OCI-LY3 (cell line): ENCODE measurements at regions not wholly inside any gene's neighbourhood (a gene's known extent, or its start where the extent isn't known, plus 50 kb on each side); places are given as distances from the start of the nearest gene placed in this dataset.

Experiments used
- H2AFZ ChIP-seq: fragments of 200-600, 300-600 bp; shearing (Covaris generic); 2 replicates; pipeline ENCODE4 v1.6.0; 2014; ENCODE audit warnings: antibody characterized with exemption, low read depth, low read length
- H3K27ac ChIP-seq: fragments of 200-600, 300-600 bp; sonication (generic); 2 replicates; pipeline ENCODE4 v1.5.1; 2014; ENCODE audit warnings: mild to moderate bottlenecking, low read length, moderate library complexity, mixed read lengths
- H3K27me3 ChIP-seq: fragments of 200-600, 300-600 bp; sonication (generic); 2 replicates; pipeline ENCODE4 v1.6.1; 2014; ENCODE audit warnings: low read depth, low read length, mixed read lengths
- H3K36me3 ChIP-seq: fragments of 200-600, 300-600 bp; sonication (generic); replicated peaks from 2 replicates; pipeline ENCODE3; 2014; ENCODE audit warnings: low read depth, low read length, mixed read lengths
- H3K4me1 ChIP-seq: fragments of 300-600, 200-600 bp; sonication (generic); 2 replicates; pipeline ENCODE4 v1.6.1; 2014; ENCODE audit warnings: low read length, mixed read lengths
- H3K4me2 ChIP-seq: fragments of 200-600, 300-600 bp; sonication (generic); 2 replicates; pipeline ENCODE4 v1.6.1; 2014; ENCODE audit warnings: low read length, mixed read lengths
- H3K4me3 ChIP-seq: fragments of 300-600, 200-600 bp; sonication (generic); 2 replicates; pipeline ENCODE4 v1.5.1; 2014; ENCODE audit warnings: antibody characterized with exemption, mild to moderate bottlenecking, low read length, moderate library complexity
- H3K79me2 ChIP-seq: fragments of 300-600, 200-600 bp; shearing (Covaris generic); 2 replicates; pipeline ENCODE4 v1.6.1; 2014; ENCODE audit warnings: mild to moderate bottlenecking, low read length, mixed read lengths
- H3K9ac ChIP-seq: fragments of 300-600, 200-600 bp; shearing (Covaris generic); 2 replicates; pipeline ENCODE4 v1.6.0; 2014; ENCODE audit warnings: mild to moderate bottlenecking, low read length, moderate library complexity
- H3K9me3 ChIP-seq: fragments of 200-600, 300-600 bp; shearing (Covaris generic); 2 replicates; pipeline ENCODE4 v1.6.1; 2014; ENCODE audit warnings: low read length, mixed read lengths; ENCODE audit not compliant: insufficient read depth
- H4K20me1 ChIP-seq: fragments of 200-600, 300-600 bp; sonication (generic); 2 replicates; pipeline ENCODE4 v1.6.1; 2016; ENCODE audit warnings: low read length, mixed read lengths; ENCODE audit not compliant: insufficient read depth
- CTCF ChIP-seq: fragments of 200-600, 300-600 bp; sonication (generic); IDR thresholded peaks from 2 replicates; pipeline ENCODE4 v1.5.1; 2014; ENCODE audit warnings: antibody characterized with exemption, low read length, low read depth
- EZH2phosphoT487 ChIP-seq: fragments of 200-600 bp; shearing (Covaris generic); IDR thresholded peaks from 2 replicates; pipeline ENCODE4 v1.6.1; 2018; ENCODE audit warnings: antibody characterized with exemption, mixed run types, low read depth

- H3K27me3 ChIP-seq = 0 out of 2 replicates have a peak, but pooled peaks cover 3% of the 10 kb centered on the region
- H3K27ac ChIP-seq = no peak overlapping the region
- H4K20me1 ChIP-seq = no peaks in the 10 kb centered on the region
- no peaks in the 10 kb centered on the region for H3K9me3 ChIP-seq
- H3K36me3 ChIP-seq = no peaks in the 10 kb centered on the region
- TF ChIP-seq EZH2phosphoT487 (no peak), CTCF (no peak)
- no peaks in the 10 kb centered on the region for H3K79me2 ChIP-seq
- H3K4me3 ChIP-seq = no peak overlapping the region
- no peak overlapping the region for H2AFZ ChIP-seq
- H3K4me1 ChIP-seq = no peaks in the 10 kb centered on the region
- no peak overlapping the region for H3K4me2 ChIP-seq
- no peak overlapping the region for H3K9ac ChIP-seq
These were observed 255.8 kb downstream of the MTX2 start for GRCh38 chr2:176525086-176525485.

GRCh38 chr2:176526995-176527901 lies 258.0 kb downstream of the MTX2 start:
- H3K9me3 ChIP-seq = no peaks in the 10 kb centered on the region
- H3K36me3 ChIP-seq = no peaks in the 10 kb centered on the region
- no peak overlapping the region for H3K4me3 ChIP-seq
- H3K27ac ChIP-seq = no peak overlapping the region
- no peaks in the 10 kb centered on the region for H3K4me1 ChIP-seq
- H3K79me2 ChIP-seq = no peaks in the 10 kb centered on the region
- H3K4me2 ChIP-seq = no peak overlapping the region
- H3K27me3 ChIP-seq = 0 out of 2 replicates have a peak, but pooled peaks cover 3% of the 10 kb centered on the region
- no peak overlapping the region for H2AFZ ChIP-seq
- no peak overlapping the region for H3K9ac ChIP-seq
- no peaks in the 10 kb centered on the region for H4K20me1 ChIP-seq
- TF ChIP-seq CTCF = no peak

GRCh38 chr2:176531608-176532007 lies 262.4 kb downstream of the MTX2 start:
- Histone ChIP-seq H3K9me3 (no peaks in the 10 kb centered on the region), H3K27me3 (0 out of 2 replicates have a peak, but pooled peaks cover 3% of the 10 kb centered on the region), H3K4me1 (no peaks in the 10 kb centered on the region), H3K9ac (no peak overlapping the region), H2AFZ (no peak overlapping the region), H4K20me1 (no peaks in the 10 kb centered on the region), H3K27ac (no peak overlapping the region), H3K4me2 (no peak overlapping the region), H3K4me3 (no peak overlapping the region), H3K36me3 (no peaks in the 10 kb centered on the region), H3K79me2 (no peaks in the 10 kb centered on the region)
- no peak for TF ChIP-seq EZH2phosphoT487
- no peak for TF ChIP-seq CTCF

GRCh38 chr2:176533505-176534193 lies 264.4 kb downstream of the MTX2 start:
- H3K4me2 ChIP-seq = no peak overlapping the region
- no peaks in the 10 kb centered on the region for H3K4me1 ChIP-seq
- no peak overlapping the region for H2AFZ ChIP-seq
- H3K9ac ChIP-seq = no peak overlapping the region
- H3K36me3 ChIP-seq = no peaks in the 10 kb centered on the region
- H3K27ac ChIP-seq = no peak overlapping the region
- no peaks in the 10 kb centered on the region for H3K9me3 ChIP-seq
- H3K79me2 ChIP-seq = no peaks in the 10 kb centered on the region
- 0 out of 2 replicates have a peak, but pooled peaks cover 3% of the 10 kb centered on the region for H3K27me3 ChIP-seq
- no peak overlapping the region for H3K4me3 ChIP-seq
- TF ChIP-seq EZH2phosphoT487 (no peak), CTCF (no peak)
- H4K20me1 ChIP-seq = no peaks in the 10 kb centered on the region
